GM06990 (cell line): ENCODE measurements at regions not wholly inside any gene's neighbourhood (a gene's known extent, or its start where the extent isn't known, plus 50 kb on each side); places are given as distances from the start of the nearest gene placed in this dataset.

Source experiments
- DNase-seq: peaks from one replicate; pipeline ENCODE4 v3.0.0-alpha.2; 2011; ENCODE audit not compliant: insufficient read length; ENCODE audit errors: extremely low read depth
- H3K27me3 ChIP-seq: replicated peaks from 2 replicates; pipeline ENCODE4 v1.6.0; 2011; ENCODE audit warnings: low read length; ENCODE audit not compliant: control insufficient read depth, insufficient read depth
- H3K36me3 ChIP-seq: 2 replicates; pipeline ENCODE4 v1.5.1; 2011; ENCODE audit warnings: low read length; ENCODE audit not compliant: control insufficient read depth, insufficient read depth
- H3K4me3 ChIP-seq: replicated peaks from 2 replicates; pipeline ENCODE4 v1.5.1; 2011; ENCODE audit warnings: low read depth, mild to moderate bottlenecking, control low read depth, low read length
- TF ChIP-seq, protein P1 (sequence below): IDR thresholded peaks from 2 replicates; pipeline ENCODE4 v1.5.1; 2011; ENCODE audit warnings: low read length, control low read depth, mild to moderate bottlenecking, inconsistent platforms; ENCODE audit not compliant: insufficient read depth, poor library complexity, severe bottlenecking

DNA sequence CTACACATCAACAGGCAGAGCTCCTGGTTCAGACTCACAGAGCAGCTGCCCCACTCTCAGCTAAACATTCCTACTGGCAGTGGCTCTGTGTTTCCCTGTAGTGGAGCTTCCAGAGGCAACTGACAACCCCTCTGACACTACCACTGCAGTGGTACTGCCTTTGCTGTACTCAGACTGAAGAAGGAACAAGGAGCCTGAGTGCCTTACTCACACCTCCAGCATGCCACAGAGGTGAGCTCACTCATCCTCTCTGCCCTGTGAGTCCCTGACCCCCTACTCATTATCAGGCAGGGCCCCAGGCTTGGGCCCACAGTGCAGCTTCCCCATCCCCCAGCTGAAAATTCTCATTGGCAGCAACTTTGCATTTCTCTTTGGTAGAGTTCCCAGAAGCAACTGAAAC, 240.5 kb upstream of the POF1B start:
- TF ChIP-seq, protein P1, sequence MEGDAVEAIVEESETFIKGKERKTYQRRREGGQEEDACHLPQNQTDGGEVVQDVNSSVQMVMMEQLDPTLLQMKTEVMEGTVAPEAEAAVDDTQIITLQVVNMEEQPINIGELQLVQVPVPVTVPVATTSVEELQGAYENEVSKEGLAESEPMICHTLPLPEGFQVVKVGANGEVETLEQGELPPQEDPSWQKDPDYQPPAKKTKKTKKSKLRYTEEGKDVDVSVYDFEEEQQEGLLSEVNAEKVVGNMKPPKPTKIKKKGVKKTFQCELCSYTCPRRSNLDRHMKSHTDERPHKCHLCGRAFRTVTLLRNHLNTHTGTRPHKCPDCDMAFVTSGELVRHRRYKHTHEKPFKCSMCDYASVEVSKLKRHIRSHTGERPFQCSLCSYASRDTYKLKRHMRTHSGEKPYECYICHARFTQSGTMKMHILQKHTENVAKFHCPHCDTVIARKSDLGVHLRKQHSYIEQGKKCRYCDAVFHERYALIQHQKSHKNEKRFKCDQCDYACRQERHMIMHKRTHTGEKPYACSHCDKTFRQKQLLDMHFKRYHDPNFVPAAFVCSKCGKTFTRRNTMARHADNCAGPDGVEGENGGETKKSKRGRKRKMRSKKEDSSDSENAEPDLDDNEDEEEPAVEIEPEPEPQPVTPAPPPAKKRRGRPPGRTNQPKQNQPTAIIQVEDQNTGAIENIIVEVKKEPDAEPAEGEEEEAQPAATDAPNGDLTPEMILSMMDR: no peak
- Histone ChIP-seq H3K4me3 (no peak overlapping the region), H3K36me3 (no peaks in the 10 kb centered on the region), H3K27me3 (no peaks in the 10 kb centered on the region)
- DNase-seq: no peak

DNA sequence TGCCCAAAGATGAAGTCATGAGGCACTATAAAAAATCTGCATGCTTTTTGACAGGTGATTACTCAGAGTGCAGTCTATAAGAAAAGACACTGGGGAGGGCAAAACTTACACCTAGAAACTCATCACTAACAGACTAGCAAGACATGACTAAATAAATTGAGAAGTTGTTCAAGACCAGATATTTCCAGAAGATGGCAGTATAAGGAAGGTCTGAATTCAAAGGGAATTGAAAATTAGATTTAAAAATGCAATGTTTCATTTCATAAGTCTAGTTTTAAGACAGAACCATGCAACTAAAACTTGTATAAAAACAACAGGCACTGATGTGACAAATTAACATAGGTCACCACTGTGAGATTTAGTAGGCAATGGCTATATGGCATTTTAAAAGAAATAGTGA, 232.5 kb upstream of the POF1B start:
- TF ChIP-seq, protein P1: no peak
- H3K27me3 ChIP-seq: no peaks in the 10 kb centered on the region
- no peak overlapping the region for H3K4me3 ChIP-seq
- DNase-seq: no peak
- H3K36me3 ChIP-seq: no peaks in the 10 kb centered on the region

DNA sequence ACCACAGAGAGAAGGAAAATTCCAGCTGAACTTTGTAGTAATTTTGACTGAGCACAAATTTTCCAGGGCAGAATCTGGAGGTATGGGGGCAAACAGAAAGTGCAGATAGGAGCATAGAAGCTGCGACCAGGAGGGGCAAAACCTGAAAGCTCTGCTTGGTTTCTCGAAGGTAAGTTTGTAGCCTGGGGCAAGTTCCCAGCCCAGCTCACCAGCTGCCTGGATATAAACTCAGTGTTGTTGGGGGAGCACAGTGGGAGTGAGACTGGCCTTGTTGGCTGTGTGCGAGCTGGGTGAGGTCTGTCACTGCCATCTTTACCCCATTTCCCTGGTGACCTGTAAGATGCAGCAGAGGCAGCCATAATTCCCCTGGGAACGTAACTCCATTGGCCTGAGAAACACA, 213.5 kb upstream of the POF1B start:
- no peak for DNase-seq
- TF ChIP-seq, protein P1: no peak
- no peaks in the 10 kb centered on the region for H3K27me3 ChIP-seq
- H3K36me3 ChIP-seq: no peaks in the 10 kb centered on the region
- no peak overlapping the region for H3K4me3 ChIP-seq

DNA sequence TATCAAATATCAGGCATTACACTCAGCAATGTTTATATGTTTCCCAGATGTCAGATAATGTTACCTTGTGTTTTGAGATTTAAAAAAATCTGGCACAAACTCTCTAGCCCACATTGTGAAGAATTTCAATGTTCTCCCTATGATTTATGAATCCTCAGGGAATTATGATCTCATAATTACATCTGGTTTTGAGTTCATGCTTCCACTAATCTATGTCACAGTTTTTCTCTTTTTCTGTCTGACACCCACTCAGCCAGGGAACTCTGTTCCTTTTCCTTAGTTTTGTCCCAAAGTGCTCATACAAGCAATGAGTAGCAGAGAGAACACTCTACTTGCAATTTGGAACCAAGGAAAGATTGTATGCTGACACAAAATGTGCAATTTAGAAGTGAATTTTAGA, 212.1 kb upstream of the POF1B start:
- no peaks in the 10 kb centered on the region for H3K36me3 ChIP-seq
- TF ChIP-seq, protein P1: no peak
- no peak for DNase-seq
- no peaks in the 10 kb centered on the region for H3K27me3 ChIP-seq
- no peak overlapping the region for H3K4me3 ChIP-seq

DNA sequence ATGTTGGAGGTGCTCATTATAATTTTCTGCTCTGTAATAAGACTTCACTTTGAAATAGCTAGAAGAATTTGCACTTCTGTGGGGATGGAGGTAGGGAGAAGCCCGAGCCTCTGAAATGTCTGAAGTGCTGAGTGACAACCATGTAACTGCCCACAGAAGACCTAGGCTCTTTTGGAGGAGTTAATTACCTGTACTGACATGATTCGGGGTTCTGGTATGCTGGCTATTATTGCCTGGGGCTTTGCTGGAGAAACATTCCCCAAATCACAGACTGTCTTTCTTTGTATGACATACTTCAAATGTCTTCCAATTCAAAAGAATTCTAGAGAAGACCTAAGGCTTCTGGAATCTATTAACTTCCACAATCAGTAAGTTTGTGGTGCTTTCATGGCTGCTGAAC, 211.2 kb upstream of the POF1B start:
- Histone ChIP-seq H3K36me3 (no peaks in the 10 kb centered on the region), H3K4me3 (no peak overlapping the region), H3K27me3 (no peaks in the 10 kb centered on the region)
- TF ChIP-seq, protein P1: no peak
- DNase-seq: no peak

DNA sequence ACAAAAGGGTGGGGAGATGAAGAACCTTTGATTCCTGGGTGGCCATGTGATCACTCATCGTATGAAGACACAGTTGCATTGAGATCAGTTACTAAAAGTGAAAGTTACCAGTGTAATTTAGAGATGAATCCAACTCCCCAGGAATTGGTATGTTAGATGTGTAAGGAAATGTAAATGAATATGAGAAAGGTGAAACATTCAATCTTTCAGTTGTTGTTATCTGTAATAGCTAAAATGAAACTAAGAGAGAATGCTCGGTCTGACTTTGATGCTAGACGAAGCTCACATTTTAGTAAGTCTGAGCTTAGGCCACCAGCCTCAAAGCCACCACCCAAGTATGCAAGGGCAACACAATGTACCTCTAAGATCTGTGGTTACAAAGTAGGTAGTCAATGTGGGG, 194.3 kb upstream of the POF1B start:
- TF ChIP-seq, protein P1: no peak
- H3K4me3 ChIP-seq: no peak overlapping the region
- H3K36me3 ChIP-seq: no peaks in the 10 kb centered on the region
- H3K27me3 ChIP-seq: no peaks in the 10 kb centered on the region
- DNase-seq: no peak
